Thoracic aorta (tissue), 2 donors: ENCODE measurements at regions not wholly inside any gene's neighbourhood (a gene's known extent, or its start where the extent isn't known, plus 50 kb on each side); places are given as distances from the start of the nearest gene placed in this dataset.

ENCODE experiments used
- ATAC-seq: fragments of 150-250 bp; one replicate; pipeline ENCODE4 v1.8.0; 2017; ENCODE audit warnings: low read depth; ENCODE audit not compliant: insufficient number of reproducible peaks, low FRiP score
- DNase-seq: peaks from one replicate; pipeline ENCODE4 v3.0.0-alpha.2; 2020; ENCODE audit warnings: low spot score
- H3K27ac ChIP-seq, 2 donors: fragments of 200-600 bp; sonication (generic); 1 replicate in 1 of 2; 2 replicates in 1 of 2; pipeline ENCODE4 v1.5.1; 2016; ENCODE audit warnings: mild to moderate bottlenecking in 2 of 2, moderate library complexity in 2 of 2
- H3K27me3 ChIP-seq: fragments of 200-600 bp; sonication (generic); replicated peaks from 2 replicates; pipeline ENCODE4 v1.6.0; 2016; ENCODE audit warnings: mild to moderate bottlenecking; ENCODE audit not compliant: insufficient read depth
- H3K36me3 ChIP-seq: fragments of 200-600 bp; sonication (generic); one replicate; pipeline ENCODE4 v1.5.1; 2016
- H3K4me1 ChIP-seq, 2 donors: fragments of 200-600 bp; sonication (generic); 1 replicate in 1 of 2; 2 replicates in 1 of 2; pipeline versions ENCODE4 v1.5.1 to v1.6.0; 2016; ENCODE audit warnings: low read depth in 2 of 2, mild to moderate bottlenecking in 1 of 2; ENCODE audit not compliant: control insufficient read depth in 1 of 2
- H3K4me3 ChIP-seq: fragments of 200-600 bp; sonication (generic); 2 replicates; pipeline ENCODE4 v1.5.1; 2016; ENCODE audit warnings: mild to moderate bottlenecking
- H3K9me3 ChIP-seq: fragments of 200-600 bp; sonication (generic); 2 replicates; pipeline ENCODE4 v1.5.1; 2016
- CTCF ChIP-seq: fragments of 200-600 bp; sonication (generic); IDR thresholded peaks from one replicate; pipeline ENCODE4 v1.5.1; 2019; ENCODE audit warnings: antibody characterized with exemption

- H3K27me3 ChIP-seq = no peaks in the 10 kb centered on the region
- H3K9me3 ChIP-seq = no peaks in the 10 kb centered on the region
- TF ChIP-seq CTCF = no peak
- H3K36me3 ChIP-seq = no peaks in the 10 kb centered on the region
- H3K4me1 ChIP-seq = peaks cover 4 to 19% of the 10 kb centered on the region in 2 donors
- DNase-seq (no peak), ATAC-seq (no peak)
- peak overlapping the region; percentile 37 to 45 for H3K27ac ChIP-seq
- H3K4me3 ChIP-seq = no peak overlapping the region
Measured at GRCh38 chr5:73266176-73266738, 93.3 kb downstream of the TMEM174 start.

GRCh38 chr5:73265641-73266040, 92.6 kb downstream of the TMEM174 start:
- peaks cover 4 to 19% of the 10 kb centered on the region in 2 donors for H3K4me1 ChIP-seq
- no peak for TF ChIP-seq CTCF
- H3K9me3 ChIP-seq = no peaks in the 10 kb centered on the region
- no peaks in the 10 kb centered on the region for H3K27me3 ChIP-seq
- no peak overlapping the region for H3K4me3 ChIP-seq
- H3K27ac ChIP-seq = peak overlapping the region in 1 of 2 donors; percentile 7
- no peaks in the 10 kb centered on the region for H3K36me3 ChIP-seq
- DNase-seq (no peak), ATAC-seq (no peak)

- Histone ChIP-seq H3K4me3 (no peak overlapping the region), H3K36me3 (no peaks in the 10 kb centered on the region), H3K27ac (no peak overlapping the region), H3K4me1 (peaks cover 4 to 19% of the 10 kb centered on the region in 2 donors), H3K9me3 (no peaks in the 10 kb centered on the region), H3K27me3 (no peaks in the 10 kb centered on the region)
- ATAC-seq = no peak
- no peak for TF ChIP-seq CTCF
- no peak for DNase-seq
Measured at GRCh38 chr5:73264631-73265030, 91.6 kb downstream of the TMEM174 start.

GRCh38 chr5:73263001-73263710, 90.2 kb downstream of the TMEM174 start:
- ATAC-seq (no peak), DNase-seq (no peak)
- Histone ChIP-seq H3K27ac (no peak overlapping the region), H3K36me3 (no peaks in the 10 kb centered on the region), H3K27me3 (no peaks in the 10 kb centered on the region), H3K9me3 (no peaks in the 10 kb centered on the region), H3K4me3 (no peak overlapping the region), H3K4me1 (peaks cover 4 to 16% of the 10 kb centered on the region in 2 donors)
- TF ChIP-seq CTCF = no peak

- Histone ChIP-seq H3K4me3 (no peak overlapping the region), H3K27me3 (no peaks in the 10 kb centered on the region), H3K27ac (no peak overlapping the region), H3K36me3 (no peaks in the 10 kb centered on the region), H3K4me1 (no peaks in the 10 kb centered on the region), H3K9me3 (no peaks in the 10 kb centered on the region)
- DNase-seq (no peak), ATAC-seq (no peak)
- TF ChIP-seq CTCF = no peak
Measured at GRCh38 chr5:73256862-73257261, 83.9 kb downstream of the TMEM174 start.
